ENCODE measurements at regions not wholly inside any gene's neighbourhood (a gene's known extent, or its start where the extent isn't known, plus 50 kb on each side); places are given as distances from the start of the nearest gene placed in this dataset.
"Not testable (repeated sequence)": the region's sequence is repeated elsewhere in the genome, so short reads cannot be mapped to it uniquely, and the experiment has no call there.

- ATAC-seq (no peak), DNase-seq (ENCODE audit: missing footprints) (no peak)
- intact Hi-C loops (cut with DNase I) = no loop called here
Observed at GRCh38 chr4:42824278-42824977, 68.1 kb upstream of the GRXCR1 start.

GRCh38 chr4:42821230-42821629, 71.3 kb upstream of the GRXCR1 start:
- no peak for ATAC-seq
- intact Hi-C loops (cut with DNase I) = no loop called here

GRCh38 chr4:42819863-42820514, 72.5 kb upstream of the GRXCR1 start:
- DNase-seq (ENCODE audit: missing footprints) = no peak
- no peak for ATAC-seq
- intact Hi-C loops (cut with DNase I) = no loop called here

More at GRCh38 chr4:42821230-42821629, 71.3 kb upstream of the GRXCR1 start:
- no peak for DNase-seq (ENCODE audit: missing footprints)

GRCh38 chr4:42817913-42818312, 74.6 kb upstream of the GRXCR1 start:
- intact Hi-C loops (cut with DNase I) = no loop called here
- ATAC-seq (no peak), DNase-seq (ENCODE audit: missing footprints) (no peak)

- DNase-seq (ENCODE audit: missing footprints) = no peak
- intact Hi-C loops (cut with DNase I) = no loop called here
- no peak for ATAC-seq
Observed at GRCh38 chr4:42816880-42817400, 75.6 kb upstream of the GRXCR1 start.

- ATAC-seq (no peak), DNase-seq (ENCODE audit: missing footprints) (no peak)
- intact Hi-C loops (cut with DNase I) = no loop called here
Observed at GRCh38 chr4:42816189-42816879, 76.2 kb upstream of the GRXCR1 start.

GRCh38 chr4:42809419-42810084, 83.0 kb upstream of the GRXCR1 start:
- DNase-seq (ENCODE audit: missing footprints) (no peak), ATAC-seq (no peak)
- intact Hi-C loops (cut with DNase I) = no loop called here

GRCh38 chr4:42806303-42806835, 86.1 kb upstream of the GRXCR1 start:
- DNase-seq (ENCODE audit: missing footprints) = no peak
- intact Hi-C loops (cut with DNase I) = no loop called here
- no peak for ATAC-seq

- DNase-seq (ENCODE audit: missing footprints) (no peak), ATAC-seq (no peak)
- intact Hi-C loops (cut with DNase I) = no loop called here
Observed at GRCh38 chr4:42789041-42789567, 103.4 kb upstream of the GRXCR1 start.

- no peak for ATAC-seq
- no peak for DNase-seq (ENCODE audit: missing footprints)
- intact Hi-C loops (cut with DNase I) = no loop called here
Observed at GRCh38 chr4:42787079-42787463, 105.4 kb upstream of the GRXCR1 start.

- intact Hi-C loops (cut with DNase I) = no loop called here
- no peak for ATAC-seq
Observed at GRCh38 chr4:42786350-42787078, 106.0 kb upstream of the GRXCR1 start.

GRCh38 chr4:42785817-42786216, 106.7 kb upstream of the GRXCR1 start:
- intact Hi-C loops (cut with DNase I) = no loop called here
- ATAC-seq = no peak
- no peak for DNase-seq (ENCODE audit: missing footprints)

More at GRCh38 chr4:42786350-42787078, 106.0 kb upstream of the GRXCR1 start:
- DNase-seq (ENCODE audit: missing footprints) = no peak

GRCh38 chr4:42781315-42781714, 111.2 kb upstream of the GRXCR1 start:
- DNase-seq (ENCODE audit: missing footprints) (no peak), ATAC-seq (no peak)
- intact Hi-C loops (cut with DNase I) = no loop called here

- ATAC-seq = no peak
- no peak for DNase-seq (ENCODE audit: missing footprints)
- intact Hi-C loops (cut with DNase I) = no loop called here
Observed at GRCh38 chr4:42778349-42778748, 114.2 kb upstream of the GRXCR1 start.

- intact Hi-C loops (cut with DNase I) = no loop called here
- no peak for ATAC-seq
- DNase-seq (ENCODE audit: missing footprints) = peak; percentile 41
Observed at GRCh38 chr4:42768125-42768748, 111.3 kb upstream of the ATP8A1 start.

GRCh38 chr4:42767669-42768068, 110.8 kb upstream of the ATP8A1 start:
- DNase-seq (ENCODE audit: missing footprints) = no peak
- no peak for ATAC-seq
- intact Hi-C loops (cut with DNase I) = no loop called here

GRCh38 chr4:42761804-42762203, 104.9 kb upstream of the ATP8A1 start:
- DNase-seq (ENCODE audit: missing footprints) (no peak), ATAC-seq (no peak)
- intact Hi-C loops (cut with DNase I) = no loop called here

GRCh38 chr4:42754965-42755364, 98.1 kb upstream of the ATP8A1 start:
- ATAC-seq; intact Hi-C loops (cut with DNase I); DNase-seq (ENCODE audit: missing footprints): not testable (repeated sequence)
